Stomach (tissue), 8 donors: ENCODE measurements at regions not wholly inside any gene's neighbourhood (a gene's known extent, or its start where the extent isn't known, plus 50 kb on each side); places are given as distances from the start of the nearest gene placed in this dataset.

Experiments
- DNase-seq, 2 donors: peaks; one replicate each; pipeline versions ENCODE4 v3.0.0 to v3.0.0-alpha.2; 2013 to 2019
- H3K27ac ChIP-seq, 5 donors: fragments of 200-600 bp in 4 of 5; sonication (generic) in 4 of 5; one replicate each; pipeline ENCODE4 v1.5.1; 2013 to 2019; ENCODE audit warnings: mild to moderate bottlenecking in 1 of 5, moderate library complexity in 1 of 5
- H3K27me3 ChIP-seq, 3 donors: fragments of 200-600 bp; sonication (generic); one replicate each; pipeline ENCODE4 v1.5.1; 2017 to 2019; ENCODE audit warnings: mixed run types in 1 of 3
- H3K36me3 ChIP-seq, 4 donors: fragments of 200-600 bp; sonication (generic); 1 replicate in 3 of 4; 2 replicates in 1 of 4; pipeline ENCODE4 v1.5.1; 2016 to 2019
- H3K4me1 ChIP-seq, 4 donors: fragments of 200-600 bp; sonication (generic); one replicate each; pipeline ENCODE4 v1.5.1; 2016 to 2019
- H3K4me3 ChIP-seq, 4 donors: fragments of 200-600 bp; sonication (generic) in 3 of 4; one replicate each; pipeline ENCODE4 v1.5.1; 2016 to 2019; ENCODE audit warnings: mild to moderate bottlenecking in 1 of 4
- H3K9me3 ChIP-seq, 4 donors: fragments of 200-600 bp; sonication (generic); one replicate each; pipeline ENCODE4 v1.5.1; 2016 to 2019
- EP300 ChIP-seq: sonication (generic); formaldehyde crosslinking; IDR thresholded peaks from one replicate; pipeline ENCODE4 v1.6.1; 2017; ENCODE audit warnings: antibody characterized with exemption
- POLR2A ChIP-seq, 4 donors: fragments of 450-650 bp; IDR thresholded peaks; one replicate each; pipeline ENCODE4 v1.6.1; 2016; ENCODE audit warnings: antibody characterized with exemption in 4 of 4, control low read depth in 2 of 4, mild to moderate bottlenecking in 1 of 4, moderate library complexity in 1 of 4
- POLR2AphosphoS5 ChIP-seq, 3 donors: sonication (generic); formaldehyde crosslinking; IDR thresholded peaks; one replicate each; pipeline ENCODE4 v1.6.1; 2016; ENCODE audit warnings: antibody characterized with exemption in 3 of 3
- WGBS, 5 donors: extraction: QIAGEN DNeasy Blood & Tissue Kit in 3 of 5; methylation state at CpG; one replicate each; pipeline versions ENCODE4 v1.1.5 to v1.1.7; 2013 to 2018; 5-methylcytosine and 5-hydroxymethylcytosine counted together
- intact Hi-C: fragments of 100-400 bp; cut with DNase I; formaldehyde crosslinking; loops from one replicate; pipeline ENCODE4 v1.15.1; 2023; ENCODE audit warnings: low total_unique reads
- TF ChIP-seq, protein P1 (sequence below), 7 experiments: fragments of 450-650 bp in 4 of 7; fragments of 200-600 bp in 3 of 7; sonication (generic) in 3 of 7; IDR thresholded peaks; one replicate each; pipeline ENCODE4 v1.5.1; 2016 to 2019; ENCODE audit warnings: antibody characterized with exemption in 7 of 7, control low read depth in 2 of 7, mild to moderate bottlenecking in 1 of 7
- donor health status: healthy with polysubstance abuse.
- donor health status: Bipolar disorder and iron deficiency.
- donor health status: healthy.

DNA sequence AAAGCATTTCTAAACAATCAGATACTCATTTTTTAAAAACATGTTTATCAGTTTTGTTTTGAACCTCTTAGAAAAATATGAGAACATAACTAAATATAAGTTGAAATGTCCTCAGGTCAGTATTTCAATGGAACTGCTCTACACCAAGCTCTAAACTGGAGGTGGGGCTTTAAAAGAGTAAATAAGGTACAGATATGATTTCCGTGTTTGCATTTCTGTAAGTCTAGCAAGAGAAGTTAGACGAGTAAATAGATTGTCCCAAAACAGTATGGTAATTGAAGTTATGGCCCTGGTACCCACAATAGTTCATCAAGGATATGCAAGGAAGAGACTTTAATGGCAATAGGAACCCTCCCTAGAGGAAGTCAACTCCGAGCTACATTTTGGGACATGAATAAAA lies 115.1 kb upstream of the AKR1E2 start:
- DNase-seq: peak in 1 of 2 donors; percentile 34
- Histone ChIP-seq H3K9me3 (no peaks in the 10 kb centered on the region), H3K4me1 (peaks cover 0 to 10% (median 0%) of the 10 kb centered on the region in 4 donors), H3K27ac (no peak overlapping the region), H3K4me3 (no peak overlapping the region), H3K36me3 (no peaks in the 10 kb centered on the region), H3K27me3 (no peaks in the 10 kb centered on the region)
- no peak for TF ChIP-seq POLR2A (IDR thresholded peaks at IDR 0.05)
- no peak for TF ChIP-seq POLR2AphosphoS5 (IDR thresholded peaks at IDR 0.05)
- TF ChIP-seq, protein P1, sequence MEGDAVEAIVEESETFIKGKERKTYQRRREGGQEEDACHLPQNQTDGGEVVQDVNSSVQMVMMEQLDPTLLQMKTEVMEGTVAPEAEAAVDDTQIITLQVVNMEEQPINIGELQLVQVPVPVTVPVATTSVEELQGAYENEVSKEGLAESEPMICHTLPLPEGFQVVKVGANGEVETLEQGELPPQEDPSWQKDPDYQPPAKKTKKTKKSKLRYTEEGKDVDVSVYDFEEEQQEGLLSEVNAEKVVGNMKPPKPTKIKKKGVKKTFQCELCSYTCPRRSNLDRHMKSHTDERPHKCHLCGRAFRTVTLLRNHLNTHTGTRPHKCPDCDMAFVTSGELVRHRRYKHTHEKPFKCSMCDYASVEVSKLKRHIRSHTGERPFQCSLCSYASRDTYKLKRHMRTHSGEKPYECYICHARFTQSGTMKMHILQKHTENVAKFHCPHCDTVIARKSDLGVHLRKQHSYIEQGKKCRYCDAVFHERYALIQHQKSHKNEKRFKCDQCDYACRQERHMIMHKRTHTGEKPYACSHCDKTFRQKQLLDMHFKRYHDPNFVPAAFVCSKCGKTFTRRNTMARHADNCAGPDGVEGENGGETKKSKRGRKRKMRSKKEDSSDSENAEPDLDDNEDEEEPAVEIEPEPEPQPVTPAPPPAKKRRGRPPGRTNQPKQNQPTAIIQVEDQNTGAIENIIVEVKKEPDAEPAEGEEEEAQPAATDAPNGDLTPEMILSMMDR (IDR thresholded peaks at IDR 0.05): no peak
- no peak for TF ChIP-seq EP300
- intact Hi-C loops: no loop called here
- 12 to 38% (median 33%) methylated on average over 3 of the region's 3 CpGs for WGBS, 5 donors

DNA sequence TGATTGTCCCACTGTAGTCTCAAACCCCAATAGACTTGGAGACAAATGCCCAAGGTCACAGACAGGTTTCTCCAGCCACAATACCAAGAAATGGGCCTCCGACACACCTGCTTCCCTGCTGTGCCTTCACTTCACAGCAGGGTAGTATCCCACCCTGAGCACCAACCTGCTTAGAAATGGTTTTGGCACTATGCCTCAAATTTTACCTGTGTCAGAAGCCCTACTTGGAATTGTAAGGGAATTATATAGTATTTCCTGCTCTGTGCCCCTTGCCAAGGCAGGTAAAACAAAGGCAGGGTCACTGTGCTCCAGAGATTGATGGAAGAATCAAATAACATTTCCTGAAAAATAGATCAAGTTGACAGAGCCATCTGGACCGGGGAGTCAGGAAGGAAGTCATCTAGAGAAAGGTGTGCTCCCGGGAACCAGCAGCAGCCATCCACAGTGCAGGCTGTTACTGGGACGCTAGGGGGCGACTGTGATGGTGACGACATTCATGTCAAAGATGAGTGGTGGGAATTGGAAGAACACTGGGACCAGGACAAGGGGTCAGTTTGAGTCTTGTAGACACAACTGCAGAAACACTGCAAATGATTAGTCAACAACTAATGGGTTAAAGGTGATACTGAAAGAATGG lies 117.8 kb upstream of the AKR1E2 start:
- H3K9me3 ChIP-seq: no peaks in the 10 kb centered on the region
- TF ChIP-seq POLR2A (IDR thresholded peaks at IDR 0.05) (no peak), POLR2AphosphoS5 (IDR thresholded peaks at IDR 0.05) (no peak), EP300 (no peak)
- TF ChIP-seq, protein P1 (IDR thresholded peaks at IDR 0.05): no peak
- no peak overlapping the region for H3K4me3 ChIP-seq
- intact Hi-C loops: no loop called here
- 53 to 69% (median 63%) methylated on average over 6 of the region's 6 CpGs for WGBS, 5 donors
- DNase-seq: no peak
- no peak overlapping the region for H3K27ac ChIP-seq
- peaks cover 0 to 24% (median 8%) of the 10 kb centered on the region in 4 donors for H3K4me1 ChIP-seq
- no peaks in the 10 kb centered on the region for H3K27me3 ChIP-seq
- no peaks in the 10 kb centered on the region for H3K36me3 ChIP-seq

DNA sequence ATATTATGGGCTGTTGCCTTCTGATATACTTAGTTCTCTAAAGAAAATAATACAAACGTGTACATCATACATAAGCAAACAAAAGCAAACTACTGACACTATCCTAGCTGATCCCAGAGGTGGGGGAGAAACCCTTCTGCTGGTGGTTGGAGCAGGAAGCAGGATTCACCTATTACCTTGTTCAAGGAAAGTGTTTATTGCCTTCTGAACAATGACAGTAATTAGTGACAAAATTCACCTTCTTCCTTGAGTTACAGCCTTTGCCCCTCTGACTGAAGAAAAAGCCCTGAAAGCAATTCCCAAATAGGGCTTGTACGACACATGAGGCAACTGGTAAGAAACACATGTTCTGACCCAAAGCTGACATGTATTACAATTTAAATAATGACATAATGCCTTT lies 118.8 kb upstream of the AKR1E2 start:
- peak overlapping the region in 1 of 5 donors; percentile 37 for H3K27ac ChIP-seq
- DNase-seq: no peak
- H3K27me3 ChIP-seq: no peaks in the 10 kb centered on the region
- H3K36me3 ChIP-seq: no peaks in the 10 kb centered on the region
- H3K9me3 ChIP-seq: no peaks in the 10 kb centered on the region
- 63 to 70% (median 65%) methylated on average over 2 of the region's 2 CpGs for WGBS, 5 donors
- no peak overlapping the region for H3K4me3 ChIP-seq
- no peak for TF ChIP-seq POLR2AphosphoS5 (IDR thresholded peaks at IDR 0.05)
- no peak for TF ChIP-seq EP300
- TF ChIP-seq, protein P1 (IDR thresholded peaks at IDR 0.05): no peak
- TF ChIP-seq POLR2A (IDR thresholded peaks at IDR 0.05): no peak
- intact Hi-C loops: no loop called here
- H3K4me1 ChIP-seq: peaks cover 0 to 24% (median 8%) of the 10 kb centered on the region in 4 donors

DNA sequence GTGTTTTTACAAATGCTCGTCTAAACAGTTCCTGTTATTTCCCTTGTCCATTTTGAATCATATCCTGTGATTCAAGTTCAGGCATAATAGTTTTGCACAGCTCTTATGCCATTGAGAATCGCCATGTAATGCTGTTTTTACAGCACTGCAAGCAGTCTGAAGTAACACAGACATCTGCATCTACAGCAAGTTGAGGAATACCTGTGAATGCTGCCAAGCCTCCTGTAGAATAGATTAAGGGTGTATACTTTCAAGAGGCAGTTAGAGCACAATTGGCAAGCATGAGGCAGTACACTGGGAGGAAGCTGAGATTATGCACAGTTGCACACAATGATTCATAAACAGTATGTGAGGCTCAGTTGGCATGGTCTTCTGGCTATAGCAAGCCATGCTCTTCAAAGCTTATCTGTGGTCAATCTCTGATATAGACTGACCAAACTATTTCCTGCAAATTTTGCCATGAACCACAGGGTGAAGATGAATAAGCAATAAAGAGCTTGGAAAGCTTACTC lies 121.9 kb upstream of the AKR1E2 start:
- TF ChIP-seq, protein P1 (IDR thresholded peaks at IDR 0.05): no peak
- TF ChIP-seq POLR2A (IDR thresholded peaks at IDR 0.05) (no peak), POLR2AphosphoS5 (IDR thresholded peaks at IDR 0.05) (peak in 2 of 3 donors; percentile 71 to 87), EP300 (no peak)
- peaks cover 0 to 14% (median 8%) of the 10 kb centered on the region in 4 donors for H3K4me1 ChIP-seq
- WGBS, 5 donors: 12 to 32% (median 22%) methylated on average over 2 of the region's 2 CpGs
- H3K36me3 ChIP-seq: no peaks in the 10 kb centered on the region
- H3K9me3 ChIP-seq: no peaks in the 10 kb centered on the region
- no peaks in the 10 kb centered on the region for H3K27me3 ChIP-seq
- no peak overlapping the region for H3K4me3 ChIP-seq
- H3K27ac ChIP-seq: peak overlapping the region in 3 of 5 donors; percentile 50 to 66 (median 59)
- intact Hi-C loops: no loop called here
- DNase-seq: peak in 1 of 2 donors; percentile 54
